ENCODE measurements at regions not wholly inside any gene's neighbourhood (a gene's known extent, or its start where the extent isn't known, plus 50 kb on each side); places are given as distances from the start of the nearest gene placed in this dataset.

DNA sequence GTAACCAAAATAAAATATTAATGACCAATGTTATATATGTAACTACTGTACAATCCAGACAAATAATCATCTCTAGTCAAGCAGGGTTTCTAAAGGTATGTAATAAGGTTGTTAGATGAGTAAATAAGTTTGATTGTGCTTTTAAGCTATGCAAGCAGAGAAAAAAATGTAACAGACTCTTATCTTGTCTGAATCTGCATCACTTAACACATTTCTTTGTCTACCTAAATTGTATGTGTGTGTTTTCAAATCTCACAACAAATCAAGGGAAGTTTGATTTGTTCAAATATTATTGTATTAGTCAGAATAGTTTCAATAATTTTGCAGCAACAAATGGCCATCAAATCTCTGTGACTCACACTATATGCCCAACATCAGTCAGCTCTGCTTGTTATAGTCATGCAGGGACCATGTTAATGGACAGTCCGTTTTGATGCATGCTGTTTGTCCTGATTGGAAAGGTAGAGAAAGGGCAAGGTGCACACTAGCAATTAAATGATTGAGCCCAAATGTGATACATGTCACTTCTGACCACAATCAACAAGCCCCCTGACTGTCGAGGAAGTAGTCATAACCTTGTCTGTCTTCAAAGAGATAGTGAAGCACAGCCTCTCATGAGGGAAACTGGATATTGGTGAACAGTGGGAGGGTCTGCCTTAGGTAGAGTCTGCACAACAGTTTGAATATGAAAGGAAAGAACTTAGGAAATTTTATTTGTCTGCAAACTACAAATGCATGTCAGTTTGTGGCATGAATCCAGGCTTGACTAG, 349.4 kb upstream of the SATB1 start:
- TF ChIP-seq, protein P1, sequence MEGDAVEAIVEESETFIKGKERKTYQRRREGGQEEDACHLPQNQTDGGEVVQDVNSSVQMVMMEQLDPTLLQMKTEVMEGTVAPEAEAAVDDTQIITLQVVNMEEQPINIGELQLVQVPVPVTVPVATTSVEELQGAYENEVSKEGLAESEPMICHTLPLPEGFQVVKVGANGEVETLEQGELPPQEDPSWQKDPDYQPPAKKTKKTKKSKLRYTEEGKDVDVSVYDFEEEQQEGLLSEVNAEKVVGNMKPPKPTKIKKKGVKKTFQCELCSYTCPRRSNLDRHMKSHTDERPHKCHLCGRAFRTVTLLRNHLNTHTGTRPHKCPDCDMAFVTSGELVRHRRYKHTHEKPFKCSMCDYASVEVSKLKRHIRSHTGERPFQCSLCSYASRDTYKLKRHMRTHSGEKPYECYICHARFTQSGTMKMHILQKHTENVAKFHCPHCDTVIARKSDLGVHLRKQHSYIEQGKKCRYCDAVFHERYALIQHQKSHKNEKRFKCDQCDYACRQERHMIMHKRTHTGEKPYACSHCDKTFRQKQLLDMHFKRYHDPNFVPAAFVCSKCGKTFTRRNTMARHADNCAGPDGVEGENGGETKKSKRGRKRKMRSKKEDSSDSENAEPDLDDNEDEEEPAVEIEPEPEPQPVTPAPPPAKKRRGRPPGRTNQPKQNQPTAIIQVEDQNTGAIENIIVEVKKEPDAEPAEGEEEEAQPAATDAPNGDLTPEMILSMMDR (IDR thresholded peaks at IDR 0.05), result no peak
- no peak for TF ChIP-seq ZFX (IDR thresholded peaks at IDR 0.05; ENCODE audit: borderline replicate concordance)
- no peak overlapping the region for H3K27ac ChIP-seq

DNA sequence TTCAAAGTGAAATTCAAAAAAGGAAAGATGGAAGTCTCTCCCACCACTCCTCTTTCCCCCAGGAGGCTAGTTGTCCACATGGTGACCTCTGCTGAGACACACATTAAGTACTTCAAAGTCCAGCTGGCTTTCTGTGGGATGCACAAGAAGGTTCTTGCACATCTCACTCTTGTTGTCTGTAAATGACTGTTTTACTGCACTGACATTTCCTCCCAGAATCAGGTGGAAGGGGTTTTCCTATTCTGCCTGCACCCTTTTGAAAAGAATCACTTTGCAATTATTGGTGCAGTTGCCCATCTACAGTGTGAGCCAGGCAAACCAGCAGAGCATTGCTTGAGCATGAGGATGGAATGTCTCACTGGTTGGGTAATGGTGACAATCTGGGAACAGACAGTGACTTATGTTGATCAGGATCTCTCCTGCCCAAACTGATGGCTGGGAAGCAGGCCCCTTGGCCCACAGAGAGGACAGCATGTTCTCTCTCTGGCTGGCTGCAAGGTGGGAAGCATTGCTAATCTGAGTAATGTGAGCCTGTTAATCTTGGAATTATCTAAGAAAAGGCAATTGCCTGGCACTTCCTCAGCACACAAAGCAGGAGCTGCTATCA, 347.7 kb upstream of the SATB1 start:
- TF ChIP-seq ZFX (IDR thresholded peaks at IDR 0.05; ENCODE audit: borderline replicate concordance), result no peak
- TF ChIP-seq, protein P1 (IDR thresholded peaks at IDR 0.05), result no peak

DNA sequence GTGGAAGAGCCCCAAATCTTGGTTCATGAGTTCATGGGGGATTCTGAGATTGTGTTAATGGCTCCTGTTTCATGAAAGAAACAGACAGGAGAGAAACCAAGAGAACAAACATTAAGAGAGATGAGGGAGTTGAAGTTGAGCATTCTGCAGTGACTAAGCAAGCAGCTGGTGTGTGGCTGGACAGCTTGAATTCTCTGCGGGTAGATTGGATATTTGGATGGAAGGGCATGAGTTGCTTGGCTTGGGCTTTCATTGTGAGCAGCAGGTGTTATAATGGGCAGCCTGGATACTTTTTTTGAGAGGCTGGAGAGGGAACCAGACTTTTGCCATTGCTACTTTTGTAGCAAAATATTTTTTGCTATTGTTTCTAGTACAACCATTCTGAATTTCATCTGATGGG, 346.8 kb upstream of the SATB1 start:
- no peak for TF ChIP-seq ZFX (IDR thresholded peaks at IDR 0.05; ENCODE audit: borderline replicate concordance)
- TF ChIP-seq, protein P1 (IDR thresholded peaks at IDR 0.05), result no peak

More for the DNA sequence above, 347.7 kb upstream of the SATB1 start:
- no peak overlapping the region for H3K27ac ChIP-seq

DNA sequence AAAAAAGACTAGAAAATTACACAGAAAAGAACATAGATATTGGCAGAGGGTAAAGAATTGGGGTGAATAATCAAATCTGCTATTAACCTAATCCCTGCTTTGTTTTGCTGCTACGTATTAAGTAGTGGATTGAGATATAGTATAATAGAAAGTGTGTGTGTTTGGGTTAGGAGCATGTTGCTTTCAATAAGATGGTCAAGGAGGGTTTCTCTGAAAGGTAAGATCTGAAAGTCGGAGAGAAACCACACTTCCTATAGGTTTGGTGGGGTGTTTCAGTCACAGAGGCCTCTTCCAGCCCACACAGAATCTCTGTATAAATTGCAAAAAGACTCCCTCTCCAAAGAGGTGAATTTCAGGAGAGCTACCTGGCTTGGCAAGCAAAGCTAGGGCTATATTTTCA, 345.7 kb upstream of the SATB1 start:
- TF ChIP-seq, protein P1 (IDR thresholded peaks at IDR 0.05), result no peak
- TF ChIP-seq ZFX (IDR thresholded peaks at IDR 0.05; ENCODE audit: borderline replicate concordance), result no peak

More for the DNA sequence above, 346.8 kb upstream of the SATB1 start:
- H3K27ac ChIP-seq, result no peak overlapping the region

DNA sequence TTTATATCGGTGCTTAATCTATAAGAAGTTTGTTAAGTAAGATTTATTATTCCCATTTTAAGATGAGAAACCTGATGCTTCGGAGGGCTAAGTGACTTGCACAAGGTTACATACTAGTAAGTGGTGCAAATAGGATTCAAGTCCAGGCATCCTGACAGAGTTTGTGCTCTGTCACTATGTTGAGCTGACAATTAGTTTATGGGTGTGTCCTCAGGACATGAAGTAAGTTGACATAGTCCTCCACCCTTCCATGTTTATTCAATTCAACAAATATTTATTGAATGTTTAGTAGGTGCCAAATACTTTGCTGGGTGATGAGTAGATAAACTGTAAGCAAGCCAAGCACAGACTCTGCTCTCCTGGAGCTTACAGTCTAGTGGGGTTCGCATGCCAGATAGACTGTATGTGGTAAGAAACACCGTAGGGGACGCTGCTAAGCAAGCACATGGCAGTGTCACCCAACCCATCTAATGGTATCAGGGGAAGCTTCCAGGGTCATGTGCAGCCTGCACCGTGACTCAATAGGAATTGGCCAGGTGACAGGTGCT, 342.7 kb upstream of the SATB1 start:
- TF ChIP-seq ZFX (IDR thresholded peaks at IDR 0.05; ENCODE audit: borderline replicate concordance), result no peak

More for the DNA sequence above, 345.7 kb upstream of the SATB1 start:
- H3K27ac ChIP-seq, result no peak overlapping the region

DNA sequence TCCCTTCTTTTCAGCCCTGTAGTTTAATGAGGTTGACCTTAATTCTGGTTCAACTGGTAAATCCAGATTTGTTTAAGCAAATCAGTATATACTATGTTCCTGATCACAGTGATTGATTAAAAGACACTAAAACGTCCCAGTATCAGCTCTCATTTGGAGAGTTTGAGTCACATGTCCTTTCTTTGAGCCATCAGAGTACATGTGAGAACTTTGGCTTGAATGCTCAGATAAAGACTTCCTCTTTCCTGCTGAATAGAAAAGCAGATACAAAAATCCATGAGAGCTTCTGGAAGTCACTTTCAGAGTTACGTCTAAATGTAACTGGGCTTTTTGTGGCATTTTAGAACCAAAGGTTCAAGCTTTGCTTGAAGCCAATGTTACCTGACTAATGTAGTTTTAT, 341.8 kb upstream of the SATB1 start:
- TF ChIP-seq, protein P1 (IDR thresholded peaks at IDR 0.05), result no peak

More for the DNA sequence above, 342.7 kb upstream of the SATB1 start:
- H3K27ac ChIP-seq, result no peak overlapping the region

DNA sequence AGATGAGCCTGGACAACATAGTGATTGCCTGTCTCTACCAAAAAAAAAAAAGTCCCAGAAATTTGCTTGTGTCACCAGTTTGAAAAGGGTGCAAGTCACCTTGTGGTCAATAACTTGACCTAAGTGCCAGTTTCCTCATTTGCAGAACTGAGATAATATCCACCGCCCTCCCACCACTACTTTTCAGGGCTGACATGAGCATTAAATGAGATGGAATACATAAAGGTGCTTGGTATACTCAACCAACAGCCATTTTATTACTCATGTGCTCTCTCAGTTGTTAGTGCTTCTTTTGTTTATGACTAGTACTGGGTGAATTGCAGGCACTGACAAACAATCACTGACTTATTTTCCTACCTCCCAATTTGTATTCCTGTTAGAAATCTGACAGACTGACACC, 340.5 kb upstream of the SATB1 start:
- H3K27ac ChIP-seq, result no peak overlapping the region
- TF ChIP-seq, protein P1 (IDR thresholded peaks at IDR 0.05), result no peak
- no peak for TF ChIP-seq ZFX (IDR thresholded peaks at IDR 0.05; ENCODE audit: borderline replicate concordance)

More for the DNA sequence above, 341.8 kb upstream of the SATB1 start:
- H3K27ac ChIP-seq, result no peak overlapping the region
